ENCODE measurements at regions not wholly inside any gene's neighbourhood (a gene's known extent, or its start where the extent isn't known, plus 50 kb on each side); places are given as distances from the start of the nearest gene placed in this dataset.
"Not testable (repeated sequence)": the region's sequence is repeated elsewhere in the genome, so short reads cannot be mapped to it uniquely, and the experiment has no call there.

GRCh38 chr10:62934258-62934657 lies 118.1 kb upstream of the EGR2 start:
- peak; percentile 90 for DNase-seq (ENCODE audit: low spot score)

GRCh38 chr10:62928763-62929162 lies 112.6 kb upstream of the EGR2 start:
- not testable (repeated sequence) for DNase-seq (ENCODE audit: low spot score)

GRCh38 chr10:62926407-62926806 lies 110.2 kb upstream of the EGR2 start:
- DNase-seq (ENCODE audit: low spot score): no peak

- no peak for DNase-seq (ENCODE audit: low spot score)
These were observed 108.2 kb upstream of the EGR2 start for GRCh38 chr10:62924344-62924748.

GRCh38 chr10:62919776-62920175 lies 103.6 kb upstream of the EGR2 start:
- no peak for DNase-seq (ENCODE audit: low spot score)

GRCh38 chr10:62917475-62918238 lies 101.5 kb upstream of the EGR2 start:
- DNase-seq (ENCODE audit: low spot score): no peak

- no peak for DNase-seq (ENCODE audit: low spot score)
These were observed 100.0 kb upstream of the EGR2 start for GRCh38 chr10:62916141-62916603.

GRCh38 chr10:62915158-62915557 lies 99.0 kb upstream of the EGR2 start:
- DNase-seq (ENCODE audit: low spot score): no peak

- no peak for DNase-seq (ENCODE audit: low spot score)
These were observed 95.9 kb upstream of the EGR2 start for GRCh38 chr10:62912086-62912485.

- DNase-seq (ENCODE audit: low spot score): no peak
These were observed 95.2 kb upstream of the EGR2 start for GRCh38 chr10:62911210-62911963.

GRCh38 chr10:62907470-62908212 lies 91.5 kb upstream of the EGR2 start:
- DNase-seq (ENCODE audit: low spot score): no peak

- DNase-seq (ENCODE audit: low spot score): no peak
These were observed 88.2 kb upstream of the EGR2 start for GRCh38 chr10:62904281-62904875.

GRCh38 chr10:62903828-62904227 lies 87.7 kb upstream of the EGR2 start:
- DNase-seq (ENCODE audit: low spot score): no peak

GRCh38 chr10:62900829-62901571 lies 84.8 kb upstream of the EGR2 start:
- DNase-seq (ENCODE audit: low spot score): no peak

GRCh38 chr10:62899311-62899710 lies 83.1 kb upstream of the EGR2 start:
- DNase-seq (ENCODE audit: low spot score): no peak

GRCh38 chr10:62895063-62895462 lies 78.9 kb upstream of the EGR2 start:
- DNase-seq (ENCODE audit: low spot score): no peak

- DNase-seq (ENCODE audit: low spot score): no peak
These were observed 78.0 kb upstream of the EGR2 start for GRCh38 chr10:62894156-62894555.

- no peak for DNase-seq (ENCODE audit: low spot score)
These were observed 76.9 kb upstream of the EGR2 start for GRCh38 chr10:62893036-62893435.

GRCh38 chr10:62890395-62890794 lies 74.2 kb upstream of the EGR2 start:
- no peak for DNase-seq (ENCODE audit: low spot score)

- DNase-seq (ENCODE audit: low spot score): no peak
These were observed 71.5 kb upstream of the EGR2 start for GRCh38 chr10:62887642-62888041.

Measured in HT-29 (cell line).